GM18867 (cell line): ENCODE measurements at regions not wholly inside any gene's neighbourhood (a gene's known extent, or its start where the extent isn't known, plus 50 kb on each side); places are given as distances from the start of the nearest gene placed in this dataset.
"Not testable (repeated sequence)": the region's sequence is repeated elsewhere in the genome, so short reads cannot be mapped to it uniquely, and the experiment has no call there.

Source experiments
- ATAC-seq: cut with Tn5 transposase; IDR thresholded peaks from one replicate; pipeline ENCODE4 v1.9.1; 2021; ENCODE audit warnings: mild to moderate bottlenecking, moderate library complexity; ENCODE audit not compliant: unreplicated experiment

DNA sequence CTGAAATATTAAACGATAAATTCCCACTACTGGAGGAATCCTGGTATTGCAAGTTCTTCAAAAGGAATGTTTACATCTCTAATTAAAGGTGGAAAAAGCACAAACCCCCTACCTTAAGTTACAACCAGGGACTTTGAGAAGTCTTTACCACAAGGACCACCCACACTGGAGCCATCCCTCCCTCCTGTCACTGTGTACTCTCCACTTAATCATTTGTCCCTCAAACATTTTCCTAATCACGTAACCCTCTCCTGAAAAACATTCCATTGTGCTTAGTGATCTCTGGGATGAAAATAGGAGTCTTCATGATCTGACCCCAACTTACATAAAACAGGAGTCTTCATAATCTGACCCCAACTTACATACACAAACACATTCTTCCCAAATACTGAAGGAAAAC is 85.7 kb downstream of the SUCLG1 start:
- no peak for ATAC-seq

DNA sequence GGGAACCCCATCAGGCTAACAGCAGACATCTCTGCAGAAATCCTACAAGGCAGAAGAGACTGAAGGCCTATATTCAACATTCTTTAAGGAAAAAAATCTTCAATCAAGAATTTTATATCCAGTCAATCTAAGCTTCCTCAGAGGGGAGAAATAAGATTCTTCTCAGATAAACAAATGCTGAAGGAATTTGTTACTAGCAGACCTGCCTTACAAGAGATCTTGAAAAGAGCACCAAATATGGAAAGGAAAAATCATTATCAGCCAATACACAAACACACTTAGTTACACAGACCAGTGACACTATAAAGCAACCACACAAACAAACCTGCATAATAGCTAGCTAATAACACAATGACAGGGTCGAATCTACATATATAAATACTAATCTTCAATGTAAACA is 96.5 kb downstream of the SUCLG1 start:
- ATAC-seq, result no peak

DNA sequence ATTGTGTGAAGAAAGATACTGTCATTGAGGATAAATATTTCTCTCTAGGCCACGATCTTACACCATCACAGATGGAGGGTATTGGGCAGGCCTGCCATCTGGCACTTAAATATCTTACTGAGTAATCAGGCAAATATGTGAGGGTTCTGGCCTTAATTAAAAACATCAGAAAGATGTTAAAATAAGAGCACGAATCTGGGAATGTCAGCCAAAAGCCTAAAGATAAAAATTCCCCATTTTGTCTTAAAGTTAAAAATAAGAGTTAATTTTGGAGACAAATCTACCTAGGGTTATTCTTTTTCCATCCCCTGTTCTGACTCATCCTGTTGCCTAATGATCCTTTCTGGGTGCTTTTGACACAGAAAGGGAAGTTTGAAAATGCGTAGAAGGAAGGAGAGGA is 121.0 kb downstream of the SUCLG1 start:
- no peak for ATAC-seq

DNA sequence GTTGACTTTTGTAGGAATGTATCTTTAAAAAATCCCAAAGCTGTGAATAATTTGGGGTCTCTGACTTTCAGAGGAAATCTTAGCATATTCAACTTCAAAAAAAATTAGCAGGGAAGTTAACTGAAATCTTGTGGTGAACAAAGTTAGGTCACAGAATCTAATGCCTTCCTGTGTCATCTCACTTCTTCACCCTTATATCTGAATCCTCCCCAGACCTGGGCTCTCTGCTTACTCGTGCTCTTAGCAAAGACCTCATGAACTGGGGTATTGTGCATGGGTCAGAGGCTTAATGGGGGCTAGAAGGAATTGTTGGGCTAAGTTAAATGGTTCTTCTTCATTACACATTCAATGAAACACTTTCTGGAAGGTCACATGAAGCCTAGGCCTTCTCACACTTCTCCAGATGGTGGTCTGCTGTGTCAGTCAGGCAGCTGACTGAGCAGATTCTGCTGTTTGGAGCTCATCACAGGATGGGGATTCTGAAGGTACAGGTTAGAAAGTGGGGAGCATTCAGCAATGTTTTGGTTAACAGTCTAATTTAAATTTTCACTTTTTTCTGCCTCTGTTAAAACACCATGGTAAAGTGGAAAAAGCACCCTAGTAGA is 131.3 kb downstream of the SUCLG1 start:
- ATAC-seq, result no peak

DNA sequence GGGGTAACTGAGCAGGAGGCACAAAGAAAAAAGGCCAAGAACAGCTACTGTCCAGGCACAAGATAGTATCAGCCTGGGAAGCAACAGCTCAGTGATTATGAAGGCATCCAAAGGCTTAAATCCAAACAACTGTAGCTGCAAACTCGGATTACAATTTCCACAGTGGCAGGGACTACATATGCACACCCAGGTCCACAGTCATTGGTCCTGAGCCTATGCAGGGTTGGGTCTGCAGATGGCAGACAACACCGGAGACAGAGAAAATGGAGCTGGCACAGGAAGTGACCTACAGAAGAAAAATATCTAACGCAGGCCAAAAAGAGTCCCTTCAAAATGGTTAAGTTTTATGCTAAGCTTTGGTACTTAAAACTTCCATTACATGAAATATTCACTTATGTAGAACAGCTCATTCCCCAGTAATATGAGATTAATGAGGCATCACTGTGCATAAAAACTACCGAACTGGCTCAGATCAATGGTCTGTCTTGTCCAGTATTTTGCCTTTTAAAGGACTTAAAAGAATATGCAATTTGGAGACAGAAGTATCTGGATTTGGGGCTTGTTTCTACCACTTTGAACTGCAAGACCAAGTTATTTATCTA is 132.1 kb downstream of the SUCLG1 start:
- ATAC-seq, result no peak

DNA sequence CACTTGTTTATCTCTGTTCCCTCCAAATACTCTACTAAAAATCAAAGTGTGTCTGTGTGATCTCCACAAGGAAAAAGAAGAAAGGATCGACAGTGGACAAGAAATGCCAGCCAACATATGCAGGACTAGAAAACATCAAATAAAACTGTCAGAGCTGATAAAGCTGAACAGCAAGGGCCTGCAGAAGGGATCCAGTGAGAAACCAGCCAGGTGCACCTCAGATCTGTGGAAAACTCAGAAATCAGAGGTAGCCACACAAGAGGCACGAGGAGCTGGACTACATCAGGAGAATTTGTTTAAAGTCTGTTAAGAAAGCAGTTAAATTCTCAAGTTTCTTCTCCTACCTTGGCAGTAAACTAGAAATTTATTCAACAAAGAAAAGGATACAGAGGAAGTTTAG is 135.2 kb downstream of the SUCLG1 start:
- no peak for ATAC-seq

DNA sequence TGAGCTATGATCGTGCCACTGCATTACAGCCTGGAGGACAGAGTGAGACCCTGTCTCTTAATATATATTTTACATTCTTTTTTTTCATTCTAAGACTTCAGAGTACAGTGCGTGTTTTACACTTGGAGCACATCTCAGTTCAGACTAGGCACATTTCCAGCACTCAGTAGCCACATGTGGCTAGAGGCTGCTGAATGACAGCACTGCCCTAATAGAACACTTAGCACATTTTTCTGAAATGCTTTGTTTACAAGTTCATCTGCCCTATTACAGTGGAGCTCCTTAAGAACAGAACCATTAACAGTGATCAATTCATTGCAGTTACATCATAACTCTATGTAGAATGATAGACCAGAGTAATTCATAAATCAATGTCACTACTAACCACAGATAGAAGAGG is 138.1 kb downstream of the SUCLG1 start:
- no peak for ATAC-seq

DNA sequence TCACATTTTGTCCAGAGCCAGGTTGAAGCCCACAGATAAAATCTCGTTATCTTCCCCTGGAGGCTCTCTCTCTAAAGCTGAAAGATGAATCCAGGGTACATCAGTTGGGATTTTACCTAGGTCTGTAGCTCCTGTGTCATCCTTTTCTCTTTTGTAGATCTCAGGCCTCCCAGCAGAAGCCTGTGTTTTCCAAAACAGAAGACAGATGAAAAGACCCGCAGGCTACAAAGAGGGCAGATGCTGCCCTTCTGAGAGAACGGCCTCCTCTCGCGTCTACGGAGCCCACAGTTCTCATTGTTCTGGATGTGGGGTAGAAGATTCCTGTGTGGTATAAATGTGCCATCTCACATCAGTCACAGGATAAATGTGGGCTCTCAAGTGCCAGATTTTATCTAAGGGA is 139.5 kb downstream of the SUCLG1 start:
- no peak for ATAC-seq

DNA sequence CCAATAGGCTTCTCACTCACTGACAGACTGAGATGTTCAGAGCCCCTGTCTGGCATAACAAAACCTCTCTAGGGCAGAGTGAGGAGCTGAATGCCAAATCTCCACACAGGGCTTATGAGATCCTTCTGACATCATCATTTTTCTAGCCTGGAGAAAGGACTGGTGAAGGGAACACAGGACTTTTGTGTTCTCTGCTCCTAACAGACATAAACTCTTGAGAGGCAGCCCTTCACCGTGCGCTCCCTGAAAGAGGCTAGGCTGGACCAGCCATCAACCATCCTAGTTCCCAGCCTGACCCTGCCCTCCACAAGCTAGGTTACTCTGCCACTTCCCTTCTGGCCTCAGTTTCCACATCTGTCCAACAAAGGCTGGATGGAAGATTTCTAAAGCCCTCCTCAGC is 141.9 kb downstream of the SUCLG1 start:
- ATAC-seq, result no peak

DNA sequence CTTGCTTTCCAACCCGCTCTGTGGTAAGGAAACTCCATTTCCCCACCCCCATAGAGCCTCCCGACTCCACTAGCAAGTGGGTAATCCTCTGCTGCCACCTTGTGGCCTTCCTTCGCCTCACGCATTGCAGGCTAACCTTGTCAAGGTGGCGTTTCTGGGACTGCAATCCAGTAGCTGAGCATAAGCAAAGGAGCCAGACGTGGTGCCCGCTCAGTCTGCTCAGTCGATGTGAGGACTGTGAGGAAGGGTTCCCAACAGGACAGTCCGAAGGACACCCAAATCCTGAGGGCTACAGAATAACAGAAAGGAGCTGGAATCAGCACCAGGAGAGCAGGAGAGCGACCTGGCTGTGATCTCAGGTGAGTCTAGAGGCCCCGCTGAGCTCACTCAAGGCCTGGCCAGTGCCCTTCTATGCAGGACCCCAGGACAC is 144.2 kb downstream of the SUCLG1 start:
- peak; percentile 98 for ATAC-seq

DNA sequence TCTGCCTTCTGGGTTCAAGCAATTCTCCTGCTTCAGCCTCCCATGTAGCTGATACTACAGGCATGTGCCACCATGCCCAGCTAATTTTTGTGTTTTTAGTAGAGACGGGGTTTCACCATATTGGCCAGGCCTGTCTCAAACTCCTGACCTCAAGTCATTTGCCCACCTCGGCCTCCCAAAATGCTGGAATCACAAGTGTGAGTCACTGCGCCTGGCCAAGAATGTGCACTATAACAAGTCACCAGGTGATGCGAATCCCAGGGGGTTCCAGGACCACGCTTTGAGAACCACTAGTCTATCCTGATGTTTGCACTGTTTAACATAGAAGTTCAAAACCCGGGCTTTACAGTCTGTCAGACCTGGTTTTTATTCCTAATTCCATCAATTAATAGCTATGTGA is 144.8 kb downstream of the SUCLG1 start:
- ATAC-seq, result no peak

DNA sequence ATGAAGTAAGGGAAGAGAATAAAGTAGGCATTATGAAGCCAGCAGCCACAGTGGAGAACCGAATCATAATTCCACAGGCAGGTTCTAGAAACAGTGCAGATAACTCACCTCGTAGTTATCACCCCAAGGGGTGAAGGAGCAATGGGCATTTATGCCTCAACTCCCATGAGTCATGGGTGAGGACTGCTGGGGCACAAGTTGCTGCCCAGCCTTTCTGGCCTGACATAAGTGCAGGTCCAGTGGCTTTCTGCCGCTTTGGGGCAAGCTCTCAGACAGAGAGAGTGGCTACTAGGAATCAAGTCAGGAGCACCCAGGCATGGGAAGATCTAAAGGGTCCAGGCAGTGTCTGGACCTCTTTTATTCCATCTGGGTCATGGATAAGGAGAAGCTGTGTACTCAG is 149.8 kb downstream of the SUCLG1 start:
- ATAC-seq, result no peak

DNA sequence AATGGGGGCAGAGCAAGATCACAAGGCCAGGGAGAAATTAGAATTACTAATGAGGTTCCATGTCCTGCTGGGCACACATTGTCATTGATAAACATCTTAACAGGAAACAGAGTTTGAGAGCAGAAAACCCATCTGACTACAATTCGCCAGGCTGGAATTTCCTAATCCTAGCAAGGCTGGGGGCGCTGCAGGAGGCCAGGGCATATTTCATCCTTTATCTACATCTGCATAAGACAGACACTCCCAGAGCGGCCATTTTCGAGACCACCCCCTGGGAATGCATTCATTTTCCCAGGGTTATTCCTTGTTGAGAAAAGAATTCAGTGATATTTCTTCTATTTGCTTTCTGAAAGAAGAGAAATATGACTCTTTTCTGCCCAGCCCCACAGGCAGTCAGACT is 152.7 kb downstream of the SUCLG1 start:
- ATAC-seq, result no peak

DNA sequence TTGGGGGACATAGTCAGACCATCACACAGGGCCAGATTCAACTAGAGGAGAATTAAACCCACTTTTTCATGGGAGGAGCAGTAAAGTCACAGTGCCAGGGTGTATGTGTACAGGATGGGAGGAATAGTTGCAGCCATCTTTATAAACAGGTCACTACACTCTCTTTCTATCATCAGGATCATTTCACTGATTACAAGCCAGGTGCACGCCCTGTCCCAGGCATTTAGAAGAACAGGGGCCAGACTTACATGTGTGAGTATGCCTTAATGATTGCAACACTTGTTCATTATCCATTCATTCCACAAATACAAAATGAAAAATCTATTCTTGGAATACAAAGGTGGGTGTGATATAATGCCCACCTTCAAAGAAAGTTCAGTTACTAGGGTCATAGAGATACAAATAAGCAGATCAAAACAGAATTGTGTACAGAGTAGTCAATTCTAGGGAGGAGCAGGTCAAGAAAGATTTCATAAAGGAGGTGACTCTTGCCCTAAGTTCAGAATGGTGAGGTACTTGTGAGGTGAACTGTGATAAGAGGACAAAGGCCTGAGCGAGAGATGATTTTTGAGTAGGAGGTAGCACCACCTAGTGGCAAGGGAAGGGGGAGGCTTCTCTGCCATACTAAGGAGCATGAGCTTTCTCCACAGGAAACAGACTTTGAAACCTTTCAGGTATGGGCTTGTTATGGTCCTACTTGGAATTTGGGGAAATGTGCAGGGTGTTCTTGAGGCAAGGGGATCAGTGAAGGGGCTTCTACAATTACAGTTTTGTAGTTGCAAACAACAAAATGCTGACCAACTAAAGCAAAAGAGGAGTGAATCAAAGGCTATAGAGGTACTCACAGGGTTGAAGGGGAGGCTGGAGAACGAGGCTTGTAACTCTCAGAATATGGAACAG is 156.3 kb downstream of the SUCLG1 start:
- ATAC-seq, result peak; percentile 99

DNA sequence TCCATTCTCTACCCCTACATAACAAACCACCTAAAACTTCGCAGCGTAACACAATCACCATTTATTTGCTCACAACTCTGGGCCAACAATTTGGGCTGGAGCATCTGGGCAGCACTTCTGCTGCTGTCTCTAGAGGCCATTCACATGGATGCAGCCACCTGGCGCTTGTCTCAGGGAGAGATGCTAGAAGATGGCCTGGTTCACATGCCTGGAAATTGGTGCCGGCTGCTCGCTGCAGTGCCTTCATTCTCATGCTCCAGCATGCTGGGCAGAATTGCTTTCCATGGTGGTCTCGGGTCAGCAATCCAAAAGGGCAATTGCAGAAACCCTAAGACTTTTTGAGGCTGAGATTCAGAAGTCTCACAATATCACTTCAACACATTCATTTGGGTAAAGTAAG is 157.4 kb downstream of the SUCLG1 start:
- no peak for ATAC-seq

DNA sequence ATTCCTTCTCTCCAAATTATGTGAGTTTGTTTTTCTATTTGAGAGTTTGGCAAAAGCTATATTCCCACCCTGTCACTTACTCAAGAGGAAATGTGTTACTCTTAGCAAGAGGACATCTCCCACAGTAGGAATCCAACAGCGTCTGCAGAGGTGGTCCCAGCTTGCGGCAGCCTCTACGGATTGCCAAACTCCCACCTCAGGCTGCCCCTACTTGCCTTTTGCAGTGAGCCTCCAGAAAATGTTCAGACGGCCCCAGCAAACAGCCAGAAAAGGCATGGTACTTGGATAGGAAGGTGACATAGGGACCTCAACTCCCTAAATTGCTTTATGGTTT is 158.4 kb downstream of the SUCLG1 start:
- ATAC-seq, result no peak

DNA sequence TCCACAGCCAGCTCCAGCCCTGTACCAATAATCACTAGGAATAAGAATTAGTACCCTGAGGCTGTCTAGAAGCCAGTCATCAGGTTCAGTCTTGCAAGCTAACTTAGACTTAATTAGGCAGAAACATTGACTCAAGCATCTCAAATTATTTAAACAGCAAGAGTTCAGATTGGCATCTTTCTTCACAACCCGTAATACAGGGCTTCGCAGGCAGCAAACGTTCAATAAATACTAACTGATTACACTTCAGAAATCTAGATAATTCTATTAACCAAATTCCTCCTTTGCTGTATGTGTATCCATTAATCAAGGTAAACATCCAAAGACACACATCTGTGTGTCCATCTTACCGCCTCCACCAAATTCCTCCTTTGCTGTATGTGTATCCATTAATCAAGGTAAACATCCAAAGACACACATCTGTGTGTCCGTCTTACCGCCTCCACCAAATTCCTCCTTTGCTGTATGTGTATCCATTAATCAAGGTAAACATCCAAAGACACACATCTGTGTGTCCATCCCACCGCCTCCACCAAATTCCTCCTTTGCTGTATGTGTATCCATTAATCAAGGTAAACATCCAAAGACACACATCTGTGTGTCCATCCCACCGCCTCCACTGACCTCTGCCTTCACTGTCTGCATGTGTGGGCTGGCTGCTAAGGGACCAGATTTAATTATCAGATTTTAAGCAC is 158.9 kb downstream of the SUCLG1 start:
- not testable (repeated sequence) for ATAC-seq

DNA sequence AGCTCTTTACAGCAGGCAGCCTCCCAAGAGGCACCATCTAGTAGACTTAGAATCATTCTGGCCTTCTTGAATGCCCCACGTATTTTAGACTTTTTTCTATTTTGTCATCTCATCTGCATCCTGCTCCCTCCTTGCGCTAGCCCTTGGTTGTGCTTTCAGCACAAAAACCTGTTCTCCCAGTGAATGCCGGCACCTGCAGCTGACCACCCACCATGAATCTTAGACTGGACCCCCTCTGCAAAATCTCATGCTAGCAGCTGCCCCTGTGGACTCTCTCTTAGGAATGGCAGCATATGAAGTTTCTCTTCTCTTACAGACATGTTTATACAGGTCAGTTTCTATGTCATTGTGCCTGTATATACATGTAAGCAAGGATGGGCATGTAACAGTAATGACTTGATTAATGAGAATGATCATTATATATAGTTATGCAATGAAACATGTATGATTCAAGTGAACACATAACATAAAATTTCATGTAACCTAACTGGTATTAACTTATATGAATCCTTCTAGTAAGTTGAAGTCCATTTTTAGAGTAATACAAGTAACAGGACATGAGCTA is 159.8 kb downstream of the SUCLG1 start:
- ATAC-seq, result no peak

DNA sequence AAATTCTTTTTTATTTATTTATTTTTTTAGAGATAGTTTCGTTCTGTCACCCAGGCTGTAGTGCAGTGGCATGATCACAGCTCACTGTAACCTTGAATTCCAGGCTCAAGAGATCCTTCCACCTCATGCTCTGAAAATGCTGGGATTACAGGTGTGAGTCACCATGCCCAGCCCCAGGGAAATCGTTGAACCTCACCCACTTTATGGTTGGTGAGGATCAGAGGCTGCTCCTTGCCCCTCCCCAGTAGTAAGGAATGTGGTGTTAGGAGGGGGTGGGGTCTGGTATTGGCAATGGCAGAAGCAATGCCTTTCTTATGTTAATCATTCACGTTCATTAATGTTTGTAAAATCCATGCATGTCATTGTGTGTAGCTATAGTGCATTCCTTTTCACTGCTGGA is 161.9 kb downstream of the SUCLG1 start:
- no peak for ATAC-seq

DNA sequence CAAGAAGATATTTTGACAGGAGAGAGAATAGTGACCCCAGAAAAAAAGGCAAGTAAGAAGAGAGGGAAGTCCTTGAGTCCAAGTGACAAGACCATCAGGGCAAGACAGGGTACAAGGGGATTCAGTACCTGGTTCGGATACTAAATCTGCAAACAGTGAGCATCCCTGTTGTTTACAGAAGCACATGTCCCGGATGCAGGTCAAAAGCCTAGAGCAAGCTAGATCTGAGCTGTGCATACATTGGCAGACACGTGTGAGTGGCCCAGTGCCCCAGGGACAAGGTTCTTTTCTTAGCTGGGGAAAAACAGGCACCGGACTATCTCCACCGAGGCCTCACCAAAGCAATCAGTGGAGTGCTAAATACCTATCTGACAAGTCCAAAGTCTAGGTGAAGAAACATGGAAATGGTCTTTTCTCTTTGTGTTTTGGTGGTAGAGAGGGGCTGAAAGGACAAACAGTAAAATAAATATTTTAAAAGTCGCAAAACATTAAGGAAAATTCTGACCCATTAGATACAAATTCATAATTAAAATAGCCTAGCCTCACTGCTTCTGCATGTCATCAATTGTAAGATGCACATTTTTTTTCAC is 165.2 kb downstream of the SUCLG1 start:
- no peak for ATAC-seq

DNA sequence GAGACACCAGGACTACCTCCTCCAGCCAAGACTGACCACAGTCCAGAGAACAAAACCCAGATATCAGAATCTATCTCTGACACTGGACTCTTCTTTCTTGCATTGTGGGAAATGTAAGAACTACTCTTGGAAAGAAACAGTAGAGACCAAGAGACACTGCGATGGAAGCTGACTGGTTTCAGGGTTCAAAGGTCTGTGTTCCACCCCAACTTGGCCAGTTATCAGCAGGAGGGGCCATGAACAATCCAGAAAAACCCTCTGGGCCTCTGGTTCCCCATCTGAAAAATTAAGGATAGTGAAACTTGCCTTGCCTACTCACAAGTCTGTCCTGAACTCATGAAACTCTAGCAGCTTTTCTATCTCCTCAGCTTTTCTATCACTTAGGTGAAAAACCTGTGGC is 166.5 kb downstream of the SUCLG1 start:
- no peak for ATAC-seq
